K562 (cell line): ENCODE measurements at regions not wholly inside any gene's neighbourhood (a gene's known extent, or its start where the extent isn't known, plus 50 kb on each side); places are given as distances from the start of the nearest gene placed in this dataset.

Experiments used
- ILK ChIP-seq: fragments of 450-650 bp; IDR thresholded peaks from 2 replicates; pipeline ENCODE4 v1.6.1; 2016; ENCODE audit warnings: missing genetic modification characterization, low read depth, mild to moderate bottlenecking, missing compliant biosample characterization, moderate library complexity, borderline replicate concordance
- ZFX ChIP-seq: sonication (generic); formaldehyde crosslinking; IDR thresholded peaks from 2 replicates; pipeline ENCODE4 v1.8.0; 2022; ENCODE audit warnings: mild to moderate bottlenecking, missing genetic modification reagents, moderate library complexity
- TF ChIP-seq, protein P1 (sequence below), 2 experiments: fragments of 450-650 bp; IDR thresholded peaks; 2 replicates each; pipeline ENCODE4 v1.6.1; 2016; ENCODE audit warnings: mild to moderate bottlenecking in 2 of 2, borderline replicate concordance in 1 of 2, low read depth in 1 of 2, moderate library complexity in 1 of 2

- TF ChIP-seq ZFX (CRISPR knock-in tag) (no peak), ILK (tag) (no peak)
- TF ChIP-seq, protein P1, sequence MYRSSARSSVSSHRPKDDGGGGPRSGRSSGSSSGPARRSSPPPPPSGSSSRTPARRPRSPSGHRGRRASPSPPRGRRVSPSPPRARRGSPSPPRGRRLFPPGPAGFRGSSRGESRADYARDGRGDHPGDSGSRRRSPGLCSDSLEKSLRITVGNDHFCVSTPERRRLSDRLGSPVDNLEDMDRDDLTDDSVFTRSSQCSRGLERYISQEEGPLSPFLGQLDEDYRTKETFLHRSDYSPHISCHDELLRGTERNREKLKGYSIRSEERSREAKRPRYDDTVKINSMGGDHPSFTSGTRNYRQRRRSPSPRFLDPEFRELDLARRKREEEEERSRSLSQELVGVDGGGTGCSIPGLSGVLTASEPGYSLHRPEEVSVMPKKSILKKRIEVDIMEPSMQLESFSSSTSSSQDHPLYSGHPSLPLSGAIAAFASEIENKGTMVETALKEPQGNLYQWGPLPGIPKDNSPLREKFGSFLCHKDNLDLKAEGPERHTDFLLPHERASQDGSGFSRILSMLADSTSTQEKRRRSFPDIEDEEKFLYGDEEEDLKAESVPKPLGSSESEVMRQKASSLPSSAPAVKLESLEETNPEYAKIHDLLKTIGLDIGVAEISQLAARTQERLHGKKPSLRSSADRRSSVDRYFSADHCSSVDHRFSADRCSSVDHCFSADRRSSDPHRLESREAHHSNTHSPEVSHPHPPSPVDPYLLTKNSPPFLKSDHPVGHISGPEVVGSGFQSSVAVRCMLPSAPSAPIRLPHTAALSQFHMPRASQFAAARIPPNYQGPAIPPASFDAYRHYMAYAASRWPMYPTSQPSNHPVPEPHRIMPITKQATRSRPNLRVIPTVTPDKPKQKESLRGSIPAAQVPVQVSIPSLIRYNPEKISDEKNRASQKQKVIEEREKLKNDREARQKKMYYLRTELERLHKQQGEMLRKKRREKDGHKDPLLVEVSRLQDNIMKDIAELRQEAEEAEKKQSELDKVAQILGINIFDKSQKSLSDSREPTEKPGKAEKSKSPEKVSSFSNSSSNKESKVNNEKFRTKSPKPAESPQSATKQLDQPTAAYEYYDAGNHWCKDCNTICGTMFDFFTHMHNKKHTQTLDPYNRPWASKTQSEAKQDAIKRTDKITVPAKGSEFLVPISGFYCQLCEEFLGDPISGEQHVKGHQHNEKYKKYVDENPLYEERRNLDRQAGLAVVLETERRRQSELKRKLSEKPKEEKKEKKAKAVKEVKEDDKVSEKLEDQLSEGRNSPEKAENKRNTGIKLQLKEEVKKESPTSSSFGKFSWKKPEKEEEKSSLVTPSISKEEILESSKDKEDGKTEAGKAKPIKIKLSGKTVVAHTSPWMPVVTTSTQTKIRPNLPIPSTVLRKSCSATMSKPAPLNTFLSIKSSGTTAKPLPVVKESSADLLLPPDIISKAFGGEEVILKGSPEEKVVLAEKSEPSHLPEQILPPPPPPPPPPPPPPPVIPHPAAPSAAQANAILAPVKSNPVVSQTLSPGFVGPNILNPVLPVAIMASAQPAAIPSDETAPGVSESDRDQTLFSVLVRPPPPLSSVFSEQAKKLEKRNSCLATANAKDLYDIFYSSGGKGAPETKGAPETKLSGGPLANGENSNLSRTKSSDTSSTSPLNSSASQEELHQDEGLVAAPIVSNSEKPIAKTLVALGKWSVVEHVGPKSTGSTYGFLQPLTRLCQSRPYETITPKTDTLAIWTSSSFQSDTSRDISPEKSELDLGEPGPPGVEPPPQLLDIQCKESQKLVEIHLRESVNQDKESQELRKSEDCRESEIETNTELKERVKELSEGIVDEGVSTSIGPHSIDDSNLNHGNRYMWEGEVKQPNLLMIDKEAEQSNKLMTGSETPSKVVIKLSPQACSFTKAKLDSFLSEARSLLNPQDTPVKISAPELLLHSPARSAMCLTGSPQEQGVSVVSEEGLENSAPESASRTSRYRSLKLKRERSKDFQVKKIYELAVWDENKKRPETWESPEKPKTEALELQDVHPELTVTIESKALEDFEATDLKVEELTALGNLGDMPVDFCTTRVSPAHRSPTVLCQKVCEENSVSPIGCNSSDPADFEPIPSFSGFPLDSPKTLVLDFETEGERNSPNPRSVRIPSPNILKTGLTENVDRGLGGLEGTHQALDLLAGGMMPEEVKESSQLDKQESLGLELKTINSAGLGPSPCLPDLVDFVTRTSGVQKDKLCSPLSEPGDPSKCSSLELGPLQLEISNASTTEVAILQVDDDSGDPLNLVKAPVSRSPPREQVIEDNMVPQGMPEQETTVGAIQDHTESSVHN (IDR thresholded peaks at IDR 0.05; ENCODE audit: borderline replicate concordance in 1 of 2, low read depth in 1 of 2): no peak
Observed at GRCh38 chr4:15366721-15367120, 61.1 kb upstream of the C1QTNF7 start (continued).
